RWPE1 (cell line): ENCODE measurements at regions not wholly inside any gene's neighbourhood (a gene's known extent, or its start where the extent isn't known, plus 50 kb on each side); places are given as distances from the start of the nearest gene placed in this dataset.

Experiments
- CTCF ChIA-PET: fragments of 350-600 bp; sonication (Branson Sonifier 250); formaldehyde crosslinking; extraction: SDS; loops from one replicate; lab custom pipeline; 2021; lab: Yijun Ruan, JAX
- POLR2A ChIA-PET: fragments of 400-600 bp; formaldehyde crosslinking; extraction: SDS; loops from one replicate; lab custom pipeline; 2020; ENCODE audit warnings: antibody characterized with exemption; ENCODE audit not compliant: low non-redundant PET; lab: Yijun Ruan, JAX
- DNase-seq: peaks from one replicate; pipeline ENCODE4 v3.0.0; 2012; ENCODE audit warnings: low spot score
- H3K27ac ChIP-seq: fragments of 450-650 bp; 2 replicates; pipeline ENCODE4 v1.5.1; 2017
- CTCF ChIP-seq: fragments of 450-650 bp; conservative IDR thresholded peaks from 2 replicates; pipeline ENCODE4 v1.5.1; 2017; ENCODE audit warnings: low read depth, mild to moderate bottlenecking

GRCh38 chr18:55064073-55064472, 104.8 kb upstream of the CCDC68 start:
- POLR2A ChIA-PET, result no interaction called here
- CTCF ChIA-PET, result no interaction called here

GRCh38 chr18:55054021-55054990, 95.0 kb upstream of the CCDC68 start:
- POLR2A ChIA-PET, result no interaction called here
- no peak for DNase-seq

More at GRCh38 chr18:55064073-55064472, 104.8 kb upstream of the CCDC68 start:
- H3K27ac ChIP-seq, result no peak overlapping the region
- TF ChIP-seq CTCF, result no peak
- no peak for DNase-seq

DNA sequence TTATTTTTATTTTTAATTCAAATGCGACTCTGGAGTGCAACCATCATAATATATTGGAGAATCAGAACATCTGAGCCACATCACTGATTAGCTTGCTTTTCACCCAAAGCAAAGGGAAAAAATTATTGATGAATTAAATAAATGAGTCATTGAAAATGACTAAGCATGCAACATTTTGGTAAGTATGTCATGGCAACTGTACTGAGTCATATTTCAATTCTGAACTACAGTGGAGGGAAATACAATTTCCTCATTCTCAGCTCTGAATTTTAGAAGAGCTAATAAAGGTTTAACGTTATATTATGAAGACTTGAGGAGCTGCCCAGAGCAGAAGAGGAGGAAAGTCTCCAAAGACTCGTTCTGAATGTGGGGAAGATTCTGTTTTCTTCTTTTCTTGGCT, 89.6 kb upstream of the CCDC68 start:
- no peak overlapping the region for H3K27ac ChIP-seq
- ChIA-PET CTCF (interaction anchor here (0.5 to 0.6 kb wide), 2 partner anchors 44 to 552 kb away, joined by 3 read pairs; no protein-coding TSS in a partner anchor), POLR2A (no interaction called here)

More at GRCh38 chr18:55054021-55054990, 95.0 kb upstream of the CCDC68 start:
- no peak overlapping the region for H3K27ac ChIP-seq
- TF ChIP-seq CTCF, result no peak
- CTCF ChIA-PET, result no interaction called here

GRCh38 chr18:55047546-55047945, 88.3 kb upstream of the CCDC68 start:
- no peak for DNase-seq
- ChIA-PET POLR2A (no interaction called here), CTCF (no interaction called here)
- H3K27ac ChIP-seq, result no peak overlapping the region
- TF ChIP-seq CTCF, result no peak

More for the DNA sequence above, 89.6 kb upstream of the CCDC68 start:
- no peak for TF ChIP-seq CTCF
- DNase-seq, result peak; percentile 23

DNA sequence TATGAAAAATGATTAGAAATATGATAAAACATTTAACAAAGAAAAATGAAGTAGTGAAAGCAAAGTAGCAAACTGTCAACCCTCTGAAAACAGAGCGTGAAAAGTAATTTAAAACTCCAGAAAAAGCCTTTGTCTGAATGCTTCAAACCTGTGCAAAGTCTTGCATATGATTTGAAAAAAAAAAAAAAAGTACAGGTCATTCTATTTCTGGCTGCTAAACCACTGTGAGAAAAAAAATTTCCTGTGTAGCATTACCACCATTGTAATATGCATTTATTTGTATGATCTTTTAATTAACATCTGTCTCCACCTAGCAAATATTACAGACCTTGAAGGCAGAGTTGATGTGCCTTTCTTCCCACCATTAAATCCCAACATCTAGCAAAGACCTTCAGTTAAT, 82.1 kb upstream of the CCDC68 start:
- DNase-seq, result no peak
- CTCF ChIA-PET, result no interaction called here
- no peak for TF ChIP-seq CTCF
- POLR2A ChIA-PET, result no interaction called here
- H3K27ac ChIP-seq, result no peak overlapping the region

GRCh38 chr18:55038162-55038561, 78.9 kb upstream of the CCDC68 start:
- CTCF ChIA-PET, result no interaction called here
- no peak for TF ChIP-seq CTCF
- POLR2A ChIA-PET, result no interaction called here
- DNase-seq, result peak; percentile 13
- H3K27ac ChIP-seq, result no peak overlapping the region
